SK-N-SH treated with all-trans-retinoic acid at 6 μM for 48 hours (cell line): ENCODE measurements at regions not wholly inside any gene's neighbourhood (a gene's known extent, or its start where the extent isn't known, plus 50 kb on each side); places are given as distances from the start of the nearest gene placed in this dataset.

Source experiments
- ESRRG ChIP-seq: fragments of 250-450 bp; sonication (Bioruptor Pico); IDR thresholded peaks from 2 replicates; pipeline ENCODE4 v1.6.1; 2021; ENCODE audit warnings: mild to moderate bottlenecking
- OSR1 ChIP-seq: fragments of 250-450 bp; sonication (Bioruptor Pico); IDR thresholded peaks from 2 replicates; pipeline ENCODE4 v1.8.0; 2022; ENCODE audit warnings: moderate library complexity, mild to moderate bottlenecking, inconsistent platforms
- RARB ChIP-seq: fragments of 250-450 bp; sonication (Bioruptor Pico); IDR thresholded peaks from 2 replicates; pipeline ENCODE4 v1.8.0; 2021; ENCODE audit warnings: mild to moderate bottlenecking, moderate library complexity
- TCF4 ChIP-seq: fragments of 250-450 bp; sonication (Bioruptor Pico); IDR thresholded peaks from 2 replicates; pipeline ENCODE4 v1.8.0; 2021; ENCODE audit warnings: mild to moderate bottlenecking, moderate library complexity, borderline replicate concordance
- TOX ChIP-seq: fragments of 250-450 bp; sonication (Bioruptor Pico); IDR thresholded peaks from 2 replicates; pipeline ENCODE4 v1.8.0; 2021; ENCODE audit warnings: mild to moderate bottlenecking, moderate library complexity, borderline replicate concordance
- TSHZ2 ChIP-seq: fragments of 250-450 bp; sonication (Bioruptor Pico); IDR thresholded peaks from 2 replicates; pipeline ENCODE4 v1.5.0; 2020; ENCODE audit warnings: mild to moderate bottlenecking, moderate library complexity
- ZFP3 ChIP-seq: fragments of 250-450 bp; sonication (Bioruptor Pico); IDR thresholded peaks from 2 replicates; pipeline ENCODE4 v1.5.0; 2020; ENCODE audit warnings: mild to moderate bottlenecking, moderate library complexity
- ZFP30 ChIP-seq: fragments of 450-650 bp; formaldehyde crosslinking; IDR thresholded peaks from 2 replicates; pipeline ENCODE4 v1.5.0; 2022; ENCODE audit warnings: mild to moderate bottlenecking, moderate library complexity
- ZNF8 ChIP-seq: fragments of 450-650 bp; formaldehyde crosslinking; IDR thresholded peaks from 2 replicates; pipeline ENCODE4 v1.5.0; 2020; ENCODE audit warnings: mild to moderate bottlenecking, moderate library complexity
- TF ChIP-seq, protein P1 (sequence below): fragments of 250-450 bp; sonication (Bioruptor Pico); IDR thresholded peaks from 2 replicates; pipeline ENCODE4 v1.5.1; 2021; ENCODE audit warnings: mild to moderate bottlenecking, moderate library complexity

DNA sequence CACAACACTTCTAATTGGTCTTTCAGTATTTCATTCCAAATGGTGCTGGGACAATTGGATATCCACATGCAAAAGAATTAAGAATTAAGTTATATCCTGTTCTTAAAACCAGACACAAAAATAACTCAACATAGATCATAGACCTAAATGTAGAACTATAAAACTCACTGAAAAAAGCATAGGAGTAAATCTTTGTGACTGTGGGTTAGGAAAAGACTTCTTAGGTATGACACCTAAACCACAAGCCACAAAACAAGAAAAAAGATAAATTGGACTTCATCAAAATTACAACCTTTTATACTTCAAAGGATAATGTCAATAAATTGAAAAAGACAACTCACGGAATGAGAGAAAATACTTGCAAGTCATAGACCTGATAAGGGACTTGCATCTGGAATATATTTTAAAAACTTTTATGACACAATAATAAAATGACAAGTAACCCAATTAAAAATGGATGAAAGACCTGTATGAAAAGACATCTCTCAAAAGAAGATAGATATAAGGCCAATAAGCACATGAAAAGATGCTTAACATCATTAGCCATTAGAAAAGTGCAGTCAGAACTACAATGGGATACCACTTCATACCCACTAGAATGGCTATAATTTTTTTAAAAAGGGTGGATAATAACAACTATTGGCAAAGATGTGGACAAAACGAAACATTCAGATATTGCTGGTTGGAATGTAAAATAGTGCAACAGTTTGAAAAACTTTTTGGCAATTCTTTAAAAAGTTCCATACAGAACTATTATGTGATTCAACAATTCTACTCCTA lies 72.5 kb upstream of the SLC38A4 start:
- TF ChIP-seq RARB = no peak
- no peak for TF ChIP-seq TSHZ2
- TF ChIP-seq ZFP30 (CRISPR knock-in tag) = no peak
- no peak for TF ChIP-seq TCF4 (CRISPR knock-in tag)
- no peak for TF ChIP-seq ZFP3 (CRISPR knock-in tag)
- no peak for TF ChIP-seq ZNF8
- TF ChIP-seq, protein P1, sequence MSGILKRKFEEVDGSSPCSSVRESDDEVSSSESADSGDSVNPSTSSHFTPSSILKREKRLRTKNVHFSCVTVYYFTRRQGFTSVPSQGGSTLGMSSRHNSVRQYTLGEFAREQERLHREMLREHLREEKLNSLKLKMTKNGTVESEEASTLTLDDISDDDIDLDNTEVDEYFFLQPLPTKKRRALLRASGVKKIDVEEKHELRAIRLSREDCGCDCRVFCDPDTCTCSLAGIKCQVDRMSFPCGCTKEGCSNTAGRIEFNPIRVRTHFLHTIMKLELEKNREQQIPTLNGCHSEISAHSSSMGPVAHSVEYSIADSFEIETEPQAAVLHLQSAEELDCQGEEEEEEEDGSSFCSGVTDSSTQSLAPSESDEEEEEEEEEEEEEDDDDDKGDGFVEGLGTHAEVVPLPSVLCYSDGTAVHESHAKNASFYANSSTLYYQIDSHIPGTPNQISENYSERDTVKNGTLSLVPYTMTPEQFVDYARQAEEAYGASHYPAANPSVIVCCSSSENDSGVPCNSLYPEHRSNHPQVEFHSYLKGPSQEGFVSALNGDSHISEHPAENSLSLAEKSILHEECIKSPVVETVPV (CRISPR knock-in tag) = no peak
- no peak for TF ChIP-seq ESRRG (CRISPR knock-in tag)
- no peak for TF ChIP-seq OSR1
- TF ChIP-seq TOX = peak; percentile 86
